Neural cell (in vitro differentiated cells): ENCODE measurements at regions not wholly inside any gene's neighbourhood (a gene's known extent, or its start where the extent isn't known, plus 50 kb on each side); places are given as distances from the start of the nearest gene placed in this dataset.

ENCODE experiments used
- H2AFZ ChIP-seq: fragments of 200-600, 300-800 bp; sonication (generic), shearing (Covaris generic); 2 replicates; pipeline ENCODE4 v1.6.0; 2014; ENCODE audit warnings: low read depth, mild to moderate bottlenecking, antibody characterized with exemption, low read length, moderate library complexity
- H3F3A ChIP-seq: fragments of 200-600 bp; shearing (Covaris generic); 2 replicates; pipeline ENCODE4 v1.6.1; 2016; ENCODE audit warnings: mild to moderate bottlenecking, moderate library complexity, mixed read lengths, antibody characterized with exemption, low read length; ENCODE audit not compliant: insufficient read depth, poor library complexity, severe bottlenecking
- H3K27ac ChIP-seq: fragments of 200-600, 300-800 bp; sonication (generic), shearing (Covaris generic); 2 replicates; pipeline ENCODE4 v1.5.1; 2014; ENCODE audit warnings: mild to moderate bottlenecking, low read length, moderate library complexity
- H3K27me3 ChIP-seq: fragments of 300-800, 200-600 bp; sonication (generic), shearing (Covaris generic); 2 replicates; pipeline ENCODE4 v1.6.0; 2014; ENCODE audit warnings: mild to moderate bottlenecking, low read depth, low read length, moderate library complexity; ENCODE audit not compliant: insufficient read depth
- H3K36me3 ChIP-seq: fragments of 300-800, 200-600 bp; sonication (generic), shearing (Covaris generic); 2 replicates; pipeline ENCODE4 v1.5.1; 2014; ENCODE audit warnings: mild to moderate bottlenecking, antibody characterized with exemption, low read length, moderate library complexity; ENCODE audit not compliant: insufficient read depth
- H3K4me2 ChIP-seq: fragments of 300-800, 200-600 bp; sonication (generic), shearing (Covaris generic); 2 replicates; pipeline ENCODE4 v1.6.0; 2014; ENCODE audit warnings: mild to moderate bottlenecking, low read length
- H3K4me3 ChIP-seq: fragments of 300-800, 200-600 bp; sonication (generic), shearing (Covaris generic); 2 replicates; pipeline ENCODE4 v1.5.1; 2014; ENCODE audit warnings: mild to moderate bottlenecking, low read length, moderate library complexity
- H3K79me2 ChIP-seq: fragments of 200-600 bp; shearing (Covaris generic); replicated peaks from 2 replicates; pipeline ENCODE4 v1.6.0; 2014; ENCODE audit warnings: mild to moderate bottlenecking, low read length, moderate library complexity; ENCODE audit not compliant: insufficient read depth
- H3K9ac ChIP-seq: fragments of 300-800, 200-600 bp; sonication (generic), shearing (Covaris generic); 2 replicates; pipeline ENCODE4 v1.6.1; 2016; ENCODE audit warnings: mild to moderate bottlenecking, low read length, mixed read lengths
- H3K9me2 ChIP-seq: fragments of 200-600 bp; shearing (Covaris generic); 2 replicates; pipeline ENCODE4 v1.6.1; 2016; ENCODE audit warnings: mild to moderate bottlenecking, low read length, mixed read lengths; ENCODE audit not compliant: insufficient read depth
- H3K9me3 ChIP-seq: fragments of 200-600, 300-800 bp; sonication (generic), shearing (Covaris generic); 2 replicates; pipeline ENCODE4 v1.6.1; 2016; ENCODE audit warnings: mild to moderate bottlenecking, mixed run types, low read length, moderate library complexity, mixed read lengths
- H4K20me1 ChIP-seq: fragments of 200-600 bp; shearing (Covaris generic); 2 replicates; pipeline ENCODE4 v1.6.1; 2016; ENCODE audit warnings: mild to moderate bottlenecking, mixed run types; ENCODE audit not compliant: insufficient read depth
- CTCF ChIP-seq: fragments of 450-650 bp; IDR thresholded peaks from 2 replicates; pipeline ENCODE4 v1.5.1; 2014; ENCODE audit warnings: antibody characterized with exemption, mild to moderate bottlenecking, moderate library complexity; ENCODE audit not compliant: poor library complexity, severe bottlenecking
- EP300 ChIP-seq: fragments of 450-650 bp; conservative IDR thresholded peaks from 2 replicates; pipeline ENCODE4 v1.6.1; 2014; ENCODE audit warnings: antibody characterized with exemption, mild to moderate bottlenecking, moderate library complexity; ENCODE audit not compliant: poor library complexity, severe bottlenecking
- EZH2 ChIP-seq: fragments of 200-600, 300-800 bp; shearing (Covaris generic), sonication (generic); IDR thresholded peaks from 2 replicates; pipeline ENCODE4 v1.6.1; 2014; ENCODE audit warnings: antibody characterized with exemption, low read length, borderline replicate concordance, mild to moderate bottlenecking; ENCODE audit not compliant: insufficient read depth, poor library complexity, severe bottlenecking
- MXI1 ChIP-seq: fragments of 450-650 bp; conservative IDR thresholded peaks from 2 replicates; pipeline ENCODE4 v1.6.1; 2014; ENCODE audit warnings: antibody characterized with exemption, mild to moderate bottlenecking; ENCODE audit not compliant: poor library complexity, severe bottlenecking
- POLR2AphosphoS5 ChIP-seq: IDR thresholded peaks from 2 replicates; pipeline ENCODE4 v1.6.1; 2012
- RAD21 ChIP-seq: fragments of 450-650 bp; conservative IDR thresholded peaks from 2 replicates; pipeline ENCODE4 v1.6.1; 2014; ENCODE audit warnings: antibody characterized with exemption, mild to moderate bottlenecking, moderate library complexity
- REST ChIP-seq: IDR thresholded peaks from 2 replicates; pipeline ENCODE4 v1.6.1; 2012; ENCODE audit warnings: borderline replicate concordance
- SMC3 ChIP-seq: fragments of 450-650 bp; conservative IDR thresholded peaks from 2 replicates; pipeline ENCODE4 v1.6.1; 2014; ENCODE audit warnings: antibody characterized with exemption, mild to moderate bottlenecking, moderate library complexity; ENCODE audit not compliant: poor library complexity
- TAF1 ChIP-seq: IDR thresholded peaks from 2 replicates; pipeline ENCODE4 v1.6.1; 2012; ENCODE audit warnings: low read depth

GRCh38 chr18:73888565-73888964 is 259.1 kb downstream of the FBXO15 start:
- TF ChIP-seq RAD21 = no peak
- no peak for TF ChIP-seq POLR2AphosphoS5
- TF ChIP-seq TAF1 = no peak
- no peak for TF ChIP-seq MXI1
- no peak for TF ChIP-seq SMC3
- TF ChIP-seq REST = no peak
- no peak for TF ChIP-seq CTCF
- no peak for TF ChIP-seq EZH2
- TF ChIP-seq EP300 = no peak
- no peaks in the 10 kb centered on the region for H4K20me1 ChIP-seq
- H3K27me3 ChIP-seq = no peaks in the 10 kb centered on the region
- H3K4me3 ChIP-seq = no peak overlapping the region
- no peaks in the 10 kb centered on the region for H3F3A ChIP-seq
- H3K79me2 ChIP-seq = no peaks in the 10 kb centered on the region
- H3K9me2 ChIP-seq = no peaks in the 10 kb centered on the region
- no peak overlapping the region for H3K4me2 ChIP-seq
- no peak overlapping the region for H3K9ac ChIP-seq
- no peaks in the 10 kb centered on the region for H3K36me3 ChIP-seq
- H3K9me3 ChIP-seq = no peaks in the 10 kb centered on the region
- H3K27ac ChIP-seq = no peak overlapping the region
- H2AFZ ChIP-seq = no peak overlapping the region

GRCh38 chr18:73887801-73888200 is 259.8 kb downstream of the FBXO15 start:
- H3K4me3 ChIP-seq = no peak overlapping the region
- H3K27ac ChIP-seq = no peak overlapping the region
- no peak overlapping the region for H3K9ac ChIP-seq
- no peak overlapping the region for H2AFZ ChIP-seq
- H3K4me2 ChIP-seq = no peak overlapping the region
- no peaks in the 10 kb centered on the region for H3K27me3 ChIP-seq
- no peaks in the 10 kb centered on the region for H3K79me2 ChIP-seq
- H4K20me1 ChIP-seq = no peaks in the 10 kb centered on the region
- TF ChIP-seq EZH2 (no peak), MXI1 (no peak), POLR2AphosphoS5 (no peak), REST (no peak), EP300 (no peak), SMC3 (no peak), CTCF (no peak), TAF1 (no peak), RAD21 (no peak)
- H3K36me3 ChIP-seq = no peaks in the 10 kb centered on the region
- no peaks in the 10 kb centered on the region for H3F3A ChIP-seq
- H3K9me3 ChIP-seq = no peaks in the 10 kb centered on the region
- no peaks in the 10 kb centered on the region for H3K9me2 ChIP-seq
